Neuronal stem cell (in vitro differentiated cells): ENCODE measurements at regions not wholly inside any gene's neighbourhood (a gene's known extent, or its start where the extent isn't known, plus 50 kb on each side); places are given as distances from the start of the nearest gene placed in this dataset.

Source experiments
- DNase-seq: peaks from one replicate; pipeline ENCODE4 v3.0.0-alpha.2; 2013; ENCODE audit warnings: low spot score
- H2AFZ ChIP-seq: one replicate; pipeline ENCODE4 v1.6.1; 2013; ENCODE audit warnings: mild to moderate bottlenecking, low read length, inconsistent platforms
- H2AK5ac ChIP-seq: 2 replicates; pipeline ENCODE4 v1.6.1; 2013; ENCODE audit warnings: low read depth, mild to moderate bottlenecking, inconsistent platforms, low read length, moderate library complexity, mixed read lengths
- H2BK120ac ChIP-seq: 2 replicates; pipeline ENCODE4 v1.6.1; 2013; ENCODE audit warnings: low read depth, mild to moderate bottlenecking, inconsistent platforms, low read length, moderate library complexity, mixed read lengths
- H2BK12ac ChIP-seq: one replicate; pipeline ENCODE4 v1.6.1; 2013; ENCODE audit warnings: low read length, inconsistent platforms
- H2BK15ac ChIP-seq: 2 replicates; pipeline ENCODE4 v1.6.1; 2013; ENCODE audit warnings: mild to moderate bottlenecking, low read length, inconsistent platforms, mixed read lengths
- H2BK5ac ChIP-seq: one replicate; pipeline ENCODE4 v1.6.1; 2013; ENCODE audit warnings: inconsistent platforms, mild to moderate bottlenecking, low read length, moderate library complexity
- H3K14ac ChIP-seq: one replicate; pipeline ENCODE4 v1.6.1; 2013; ENCODE audit warnings: low read length, inconsistent platforms
- H3K18ac ChIP-seq: 2 replicates; pipeline ENCODE4 v1.6.1; 2013; ENCODE audit warnings: low read length, inconsistent platforms
- H3K23ac ChIP-seq: 2 replicates; pipeline ENCODE4 v1.6.1; 2013; ENCODE audit warnings: low read depth, mild to moderate bottlenecking, mixed read lengths, low read length, inconsistent platforms; ENCODE audit not compliant: poor library complexity
- H3K27ac ChIP-seq: replicated peaks from 3 replicates; pipeline ENCODE4 v1.5.1; 2013; ENCODE audit warnings: low read length, inconsistent platforms
- H3K27me3 ChIP-seq, 3 experiments: 2 replicates each; pipeline ENCODE4 v1.6.1; 2013; ENCODE audit warnings: low read length in 3 of 3, mild to moderate bottlenecking in 2 of 3, inconsistent platforms in 1 of 3, low read depth in 1 of 3, mixed read lengths in 1 of 3, moderate library complexity in 1 of 3; ENCODE audit not compliant: control insufficient read depth in 3 of 3, insufficient read depth in 3 of 3
- H3K36me3 ChIP-seq, 2 donors: replicated peaks in 1 of 2; 2 replicates each; pipeline ENCODE4 v1.6.1; 2013; ENCODE audit warnings: low read length in 2 of 2; ENCODE audit not compliant: control insufficient read depth in 2 of 2, insufficient read depth in 2 of 2
- H3K4ac ChIP-seq: 2 replicates; pipeline ENCODE4 v1.6.1; 2013; ENCODE audit warnings: inconsistent platforms, mild to moderate bottlenecking, low read length, moderate library complexity
- H3K4me1 ChIP-seq, 2 donors: 1 replicate in 1 of 2; 2 replicates in 1 of 2; pipeline ENCODE4 v1.6.1; 2013; ENCODE audit warnings: low read length in 2 of 2, low read depth in 1 of 2; ENCODE audit not compliant: control insufficient read depth in 2 of 2, insufficient read depth in 1 of 2
- H3K4me2 ChIP-seq: one replicate; pipeline ENCODE4 v1.6.1; 2013; ENCODE audit warnings: mild to moderate bottlenecking, low read length, inconsistent platforms; ENCODE audit not compliant: insufficient read depth, poor library complexity, severe bottlenecking
- H3K4me3 ChIP-seq, 2 donors: 2 replicates each; pipeline ENCODE4 v1.5.1; 2013; ENCODE audit warnings: low read length in 2 of 2, mild to moderate bottlenecking in 2 of 2, inconsistent platforms in 1 of 2, moderate library complexity in 1 of 2
- H3K79me1 ChIP-seq: one replicate; pipeline ENCODE4 v1.6.1; 2013; ENCODE audit warnings: low read depth, mild to moderate bottlenecking, inconsistent platforms, low read length, moderate library complexity
- H3K9ac ChIP-seq: one replicate; pipeline ENCODE4 v1.6.1; 2013; ENCODE audit warnings: mild to moderate bottlenecking, low read depth, low read length, inconsistent platforms; ENCODE audit not compliant: poor library complexity
- H3K9me3 ChIP-seq, 2 donors: replicated peaks in 1 of 2; 2 replicates each; pipeline versions ENCODE3 to v1.6.1; 2013; ENCODE audit warnings: low read length in 2 of 2, mild to moderate bottlenecking in 2 of 2, inconsistent platforms in 1 of 2, low read depth in 1 of 2, mixed read lengths in 1 of 2, moderate library complexity in 1 of 2; ENCODE audit not compliant: control insufficient read depth in 2 of 2, insufficient read depth in 1 of 2
- H4K8ac ChIP-seq: one replicate; pipeline ENCODE4 v1.6.1; 2013; ENCODE audit warnings: low read depth, mild to moderate bottlenecking, inconsistent platforms, low read length, moderate library complexity
- H4K91ac ChIP-seq: one replicate; pipeline ENCODE4 v1.6.1; 2013; ENCODE audit warnings: low read length, low read depth, mild to moderate bottlenecking, inconsistent platforms; ENCODE audit not compliant: poor library complexity
- WGBS, 2 donors: extraction: QIAGEN DNeasy Blood & Tissue Kit; methylation state at CpG; one replicate each; pipeline ENCODE4 v1.1.7; 2013; ENCODE audit warnings: missing lambda C conversion rate in 2 of 2, mixed read lengths in 1 of 2; ENCODE audit not compliant: insufficient read length in 2 of 2, insufficient replicate concordance in 1 of 2; ENCODE audit errors: extremely low coverage in 2 of 2; 5-methylcytosine and 5-hydroxymethylcytosine counted together

DNA sequence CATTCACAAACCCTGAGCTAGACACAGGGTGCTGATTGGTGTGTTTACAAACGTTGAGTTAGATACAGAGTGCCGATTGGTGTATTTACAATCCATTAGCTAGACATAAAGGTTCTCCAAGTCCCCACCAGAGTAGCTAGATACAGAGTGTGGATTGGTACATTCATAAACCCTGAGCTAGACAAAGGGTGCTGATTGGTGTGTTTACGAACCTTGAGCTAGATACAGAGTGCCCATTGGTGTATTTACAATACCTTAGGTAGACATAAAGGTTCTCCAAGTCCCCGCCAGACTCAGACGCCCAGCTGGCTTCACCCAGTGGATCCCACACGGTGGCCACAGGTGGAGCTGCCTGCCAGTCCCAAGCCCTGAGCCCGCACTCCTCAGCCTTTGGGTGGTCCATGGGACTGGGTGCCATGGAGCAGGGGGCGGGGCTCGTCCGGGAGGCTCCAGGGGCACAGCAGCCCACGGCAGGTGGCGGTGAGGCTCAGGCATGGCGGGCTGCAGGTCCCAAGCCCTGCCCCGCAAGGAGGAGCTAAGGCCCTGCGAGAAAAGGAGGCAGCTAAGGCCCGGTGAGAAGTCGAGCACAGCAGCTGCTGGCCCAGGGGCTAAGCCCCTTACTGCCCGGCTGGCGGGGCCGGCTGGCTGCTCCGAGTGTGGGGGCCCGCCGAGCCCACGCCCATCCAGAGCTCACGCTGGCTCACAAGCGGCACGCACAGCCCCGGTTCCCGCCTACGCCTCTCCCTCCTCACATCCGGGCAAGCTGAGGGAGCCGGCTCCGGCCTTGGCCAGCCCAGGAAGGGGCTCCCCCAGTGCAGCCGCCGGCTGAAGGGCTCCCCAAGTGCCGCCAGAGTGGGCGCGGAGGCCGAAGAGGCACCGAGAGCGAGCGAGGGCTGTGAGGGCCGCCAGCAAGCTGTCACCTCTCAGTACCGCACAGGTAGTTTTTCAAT lies 1039.2 kb upstream of the CDH9 start:
- Histone ChIP-seq H3K4me2 (no peak overlapping the region), H3K27me3 (no peaks in the 10 kb centered on the region), H3K14ac (no peak overlapping the region), H2BK120ac (no peak overlapping the region), H3K4me3 (no peak overlapping the region), H4K91ac (no peak overlapping the region), H2BK12ac (no peak overlapping the region), H3K9ac (no peak overlapping the region), H3K18ac (no peak overlapping the region), H3K4ac (no peak overlapping the region), H3K36me3 (no peaks in the 10 kb centered on the region), H3K27ac (no peak overlapping the region), H2BK5ac (no peak overlapping the region), H2AK5ac (no peak overlapping the region), H3K79me1 (no peaks in the 10 kb centered on the region), H3K9me3 (no peaks in the 10 kb centered on the region), H4K8ac (no peak overlapping the region), H3K4me1 (no peaks in the 10 kb centered on the region), H3K23ac (no peak overlapping the region), H2AFZ (peak overlapping the region; percentile 17), H2BK15ac (no peak overlapping the region)
- no CpG with 5 or more reads among the region's 44 CpGs for WGBS, 2 donors
- no peak for DNase-seq

- Histone ChIP-seq H2BK15ac (no peak overlapping the region), H2BK5ac (no peak overlapping the region), H3K4me2 (no peak overlapping the region), H2BK120ac (no peak overlapping the region), H3K23ac (no peak overlapping the region), H2BK12ac (no peak overlapping the region), H3K14ac (peak overlapping the region; percentile 78), H3K18ac (peak overlapping the region; percentile 67), H2AK5ac (no peak overlapping the region), H3K4me3 (peak overlapping the region in 1 of 2 donors; percentile 48), H3K27me3 (no peaks in the 10 kb centered on the region), H4K91ac (no peak overlapping the region), H3K4ac (no peak overlapping the region), H3K36me3 (no peaks in the 10 kb centered on the region), H3K9ac (peak overlapping the region; percentile 25), H3K9me3 (no peaks in the 10 kb centered on the region), H3K4me1 (no peaks in the 10 kb centered on the region), H3K27ac (no peak overlapping the region), H4K8ac (no peak overlapping the region), H2AFZ (no peak overlapping the region), H3K79me1 (no peaks in the 10 kb centered on the region)
- DNase-seq: no peak
- no CpG with 5 or more reads among the region's 3 CpGs for WGBS, 2 donors
Measured at GRCh38 chr5:28066856-28067255, 1028.5 kb upstream of the CDH9 start.

DNA sequence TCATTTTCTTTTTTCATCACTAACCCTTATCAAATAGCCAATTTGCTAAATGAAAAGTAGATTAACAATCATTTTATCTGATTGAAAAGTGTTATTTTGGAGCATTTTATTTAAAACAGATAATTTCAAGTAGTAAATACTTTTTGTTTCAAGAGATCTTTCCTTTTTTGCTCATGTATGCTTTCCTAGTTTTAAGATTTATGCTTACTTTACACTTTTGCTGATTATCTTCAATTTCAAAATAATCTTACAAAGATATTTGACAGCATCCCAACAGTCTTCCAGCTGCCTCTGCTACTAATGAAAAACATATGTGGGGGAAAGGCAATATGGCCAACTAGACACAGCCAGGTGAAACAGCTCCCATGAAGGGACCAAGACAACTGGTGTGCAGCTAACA lies 1027.3 kb upstream of the CDH9 start:
- H3K9me3 ChIP-seq: no peaks in the 10 kb centered on the region
- H2BK120ac ChIP-seq: no peak overlapping the region
- no peak overlapping the region for H3K4ac ChIP-seq
- no peak overlapping the region for H3K4me2 ChIP-seq
- no peak overlapping the region for H2AK5ac ChIP-seq
- H3K4me1 ChIP-seq: no peaks in the 10 kb centered on the region
- no peak overlapping the region for H4K91ac ChIP-seq
- no peaks in the 10 kb centered on the region for H3K36me3 ChIP-seq
- H3K27me3 ChIP-seq: no peaks in the 10 kb centered on the region
- no peak overlapping the region for H2BK15ac ChIP-seq
- no peak overlapping the region for H3K23ac ChIP-seq
- H3K79me1 ChIP-seq: no peaks in the 10 kb centered on the region
- no peak overlapping the region for H3K9ac ChIP-seq
- no peak overlapping the region for H2AFZ ChIP-seq
- H2BK5ac ChIP-seq: no peak overlapping the region
- DNase-seq: no peak
- no peak overlapping the region for H3K14ac ChIP-seq
- no peak overlapping the region for H3K4me3 ChIP-seq
- H3K18ac ChIP-seq: no peak overlapping the region
- no peak overlapping the region for H3K27ac ChIP-seq
- H4K8ac ChIP-seq: no peak overlapping the region
- H2BK12ac ChIP-seq: no peak overlapping the region

- H3K18ac ChIP-seq: no peak overlapping the region
- H4K91ac ChIP-seq: no peak overlapping the region
- no peak overlapping the region for H2AFZ ChIP-seq
- H2AK5ac ChIP-seq: no peak overlapping the region
- H2BK15ac ChIP-seq: no peak overlapping the region
- H2BK5ac ChIP-seq: no peak overlapping the region
- no peak for DNase-seq
- H3K9me3 ChIP-seq: no peaks in the 10 kb centered on the region
- no peaks in the 10 kb centered on the region for H3K79me1 ChIP-seq
- H3K4me3 ChIP-seq: no peak overlapping the region
- H4K8ac ChIP-seq: no peak overlapping the region
- H3K36me3 ChIP-seq: no peaks in the 10 kb centered on the region
- H3K23ac ChIP-seq: no peak overlapping the region
- no peak overlapping the region for H2BK120ac ChIP-seq
- no peaks in the 10 kb centered on the region for H3K4me1 ChIP-seq
- no peak overlapping the region for H3K4ac ChIP-seq
- no peak overlapping the region for H3K9ac ChIP-seq
- H3K27me3 ChIP-seq: no peaks in the 10 kb centered on the region
- no CpG with 5 or more reads among the region's 1 CpG for WGBS, 2 donors
- no peak overlapping the region for H3K14ac ChIP-seq
- H3K27ac ChIP-seq: no peak overlapping the region
- no peak overlapping the region for H3K4me2 ChIP-seq
- no peak overlapping the region for H2BK12ac ChIP-seq
Measured at GRCh38 chr5:28046596-28046995, 1008.2 kb upstream of the CDH9 start.
